Panc1 (cell line): ENCODE measurements at regions not wholly inside any gene's neighbourhood (a gene's known extent, or its start where the extent isn't known, plus 50 kb on each side); places are given as distances from the start of the nearest gene placed in this dataset.

ENCODE experiments used
- ATAC-seq: fragments of 200-7000 bp; cut with Tn5 transposase; 2 replicates; pipeline ENCODE4 v1.9.1; 2020; ENCODE audit warnings: mild to moderate bottlenecking, moderate library complexity
- BruUV-seq: library from RNA; stranded (reverse); fragments of 400-500 nt; replicated peaks from 2 replicates; lab custom pipeline; 2021; lab: Mats Ljungman, UMichigan
- CTCF ChIA-PET: fragments of 300-600 bp; sonication (Branson Sonifier 250); formaldehyde crosslinking; loops from one replicate; lab custom pipeline; 2022; ENCODE audit warnings: antibody characterized with exemption; lab: Charles Lee
- POLR2A ChIA-PET: fragments of 300-600 bp; sonication (Branson Sonifier 250); formaldehyde crosslinking; loops from one replicate; lab custom pipeline; 2022; ENCODE audit warnings: antibody characterized with exemption; lab: Charles Lee
- DNase-seq: peaks from one replicate; pipeline ENCODE4 v3.0.0-alpha.2; 2010; ENCODE audit warnings: low read depth, low spot score
- H3K27ac ChIP-seq: 2 replicates; pipeline ENCODE4 v1.5.1; 2011; ENCODE audit warnings: mild to moderate bottlenecking, low read length, inconsistent platforms
- H3K27me3 ChIP-seq: fragments of 200-500 bp; sonication (Bioruptor generic); 2 replicates; pipeline ENCODE4 v1.6.0; 2014; ENCODE audit warnings: low read length, inconsistent platforms; ENCODE audit not compliant: control insufficient read depth, insufficient read depth
- H3K36me3 ChIP-seq: fragments of 200-500 bp; sonication (Bioruptor generic); 2 replicates; pipeline ENCODE4 v1.5.1; 2014; ENCODE audit warnings: inconsistent platforms, mild to moderate bottlenecking, low read length, moderate library complexity; ENCODE audit not compliant: control insufficient read depth, insufficient read depth
- H3K4me1 ChIP-seq: 2 replicates; pipeline ENCODE4 v1.5.1; 2011; ENCODE audit warnings: inconsistent platforms, mild to moderate bottlenecking, low read length, moderate library complexity; ENCODE audit not compliant: control insufficient read depth, insufficient read depth
- H3K4me3 ChIP-seq, 2 experiments: 2 replicates each; pipeline ENCODE4 v1.5.1; 2011 to 2012; ENCODE audit warnings: low read depth in 2 of 2, low read length in 2 of 2, mild to moderate bottlenecking in 2 of 2, inconsistent platforms in 1 of 2, moderate library complexity in 1 of 2
- H3K9me3 ChIP-seq: fragments of 200-500 bp; sonication (Bioruptor generic); 2 replicates; pipeline ENCODE4 v1.5.1; 2014; ENCODE audit warnings: low read depth, mild to moderate bottlenecking, inconsistent platforms, low read length, moderate library complexity; ENCODE audit not compliant: control insufficient read depth, insufficient read depth
- POLR2AphosphoS5 ChIP-seq: IDR thresholded peaks from 2 replicates; pipeline ENCODE4 v1.6.1; 2012; ENCODE audit warnings: mild to moderate bottlenecking, low read depth, low read length, moderate library complexity
- SIN3A ChIP-seq: IDR thresholded peaks from 2 replicates; pipeline ENCODE4 v1.6.1; 2012; ENCODE audit warnings: low read depth, mild to moderate bottlenecking, low read length, moderate library complexity, borderline replicate concordance; ENCODE audit not compliant: insufficient read depth
- TCF7L2 ChIP-seq: IDR thresholded peaks from 2 replicates; pipeline ENCODE4 v1.6.1; 2011; ENCODE audit warnings: mild to moderate bottlenecking, low read depth, low read length, inconsistent platforms
- in situ Hi-C: cut with HindIII; loops from 2 replicates; pipeline ENCODE4 v1.10.0; 2016; ENCODE audit warnings: low sequenced_read_pairs, low pct_unique_long_range_greater_than_20kb
- intact Hi-C: fragments of 100-400 bp; cut with micrococcal nuclease; formaldehyde crosslinking; loops from one replicate; pipeline ENCODE4 v1.10.0; 2022; ENCODE audit not compliant: unreplicated experiment
- TF ChIP-seq, protein P1 (sequence below), 2 experiments: IDR thresholded peaks; 2 replicates each; pipeline ENCODE4 v1.6.1; 2011 to 2012; ENCODE audit warnings: low read depth in 2 of 2, control low read depth in 1 of 2, low read length in 1 of 2, mild to moderate bottlenecking in 1 of 2, moderate library complexity in 1 of 2; ENCODE audit not compliant: insufficient read depth in 1 of 2
- TF ChIP-seq, protein P2 (sequence below): fragments of 450-650 bp; IDR thresholded peaks from 2 replicates; pipeline ENCODE4 v1.5.1; 2017; ENCODE audit warnings: mild to moderate bottlenecking

DNA sequence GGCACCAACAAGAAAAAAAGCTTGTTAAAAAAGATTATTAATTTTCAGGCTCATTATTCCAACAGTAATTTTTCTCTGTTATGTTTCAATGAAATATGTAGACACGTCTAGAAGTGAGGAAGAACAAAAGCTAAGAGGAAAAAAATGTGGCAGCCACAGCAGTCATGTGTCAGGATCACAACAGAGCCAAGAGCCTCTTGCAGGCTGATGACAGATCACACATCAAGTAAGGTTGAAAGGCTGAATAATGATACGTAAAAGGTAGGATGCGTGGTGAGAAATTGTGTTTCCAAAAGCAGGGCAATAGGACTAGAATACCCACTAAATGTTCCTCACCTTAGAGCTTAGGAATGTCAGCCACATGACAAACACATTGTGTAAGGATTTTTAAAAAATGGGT is 124.8 kb downstream of the HTR1A start:
- Histone ChIP-seq H3K4me1 (no peaks in the 10 kb centered on the region), H3K27ac (no peak overlapping the region), H3K9me3 (0 out of 2 replicates have a peak, but pooled peaks cover 4% of the 10 kb centered on the region), H3K4me3 (no peak overlapping the region), H3K36me3 (no peaks in the 10 kb centered on the region), H3K27me3 (no peaks in the 10 kb centered on the region)
- intact Hi-C loops: no loop called here
- in situ Hi-C loops: no loop called here
- no peak for ATAC-seq
- DNase-seq: no peak
- ChIA-PET CTCF (no interaction called here), POLR2A (no interaction called here)
- BruUV-seq: no TSS peak
- no peak for TF ChIP-seq SIN3A
- TF ChIP-seq POLR2AphosphoS5: no peak
- TF ChIP-seq TCF7L2: no peak
- TF ChIP-seq, protein P1, sequence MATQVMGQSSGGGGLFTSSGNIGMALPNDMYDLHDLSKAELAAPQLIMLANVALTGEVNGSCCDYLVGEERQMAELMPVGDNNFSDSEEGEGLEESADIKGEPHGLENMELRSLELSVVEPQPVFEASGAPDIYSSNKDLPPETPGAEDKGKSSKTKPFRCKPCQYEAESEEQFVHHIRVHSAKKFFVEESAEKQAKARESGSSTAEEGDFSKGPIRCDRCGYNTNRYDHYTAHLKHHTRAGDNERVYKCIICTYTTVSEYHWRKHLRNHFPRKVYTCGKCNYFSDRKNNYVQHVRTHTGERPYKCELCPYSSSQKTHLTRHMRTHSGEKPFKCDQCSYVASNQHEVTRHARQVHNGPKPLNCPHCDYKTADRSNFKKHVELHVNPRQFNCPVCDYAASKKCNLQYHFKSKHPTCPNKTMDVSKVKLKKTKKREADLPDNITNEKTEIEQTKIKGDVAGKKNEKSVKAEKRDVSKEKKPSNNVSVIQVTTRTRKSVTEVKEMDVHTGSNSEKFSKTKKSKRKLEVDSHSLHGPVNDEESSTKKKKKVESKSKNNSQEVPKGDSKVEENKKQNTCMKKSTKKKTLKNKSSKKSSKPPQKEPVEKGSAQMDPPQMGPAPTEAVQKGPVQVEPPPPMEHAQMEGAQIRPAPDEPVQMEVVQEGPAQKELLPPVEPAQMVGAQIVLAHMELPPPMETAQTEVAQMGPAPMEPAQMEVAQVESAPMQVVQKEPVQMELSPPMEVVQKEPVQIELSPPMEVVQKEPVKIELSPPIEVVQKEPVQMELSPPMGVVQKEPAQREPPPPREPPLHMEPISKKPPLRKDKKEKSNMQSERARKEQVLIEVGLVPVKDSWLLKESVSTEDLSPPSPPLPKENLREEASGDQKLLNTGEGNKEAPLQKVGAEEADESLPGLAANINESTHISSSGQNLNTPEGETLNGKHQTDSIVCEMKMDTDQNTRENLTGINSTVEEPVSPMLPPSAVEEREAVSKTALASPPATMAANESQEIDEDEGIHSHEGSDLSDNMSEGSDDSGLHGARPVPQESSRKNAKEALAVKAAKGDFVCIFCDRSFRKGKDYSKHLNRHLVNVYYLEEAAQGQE (IDR thresholded peaks at IDR 0.05; ENCODE audit: insufficient read depth in 1 of 2, low read depth in 2 of 2, low read length in 1 of 2): no peak
- TF ChIP-seq, protein P2, sequence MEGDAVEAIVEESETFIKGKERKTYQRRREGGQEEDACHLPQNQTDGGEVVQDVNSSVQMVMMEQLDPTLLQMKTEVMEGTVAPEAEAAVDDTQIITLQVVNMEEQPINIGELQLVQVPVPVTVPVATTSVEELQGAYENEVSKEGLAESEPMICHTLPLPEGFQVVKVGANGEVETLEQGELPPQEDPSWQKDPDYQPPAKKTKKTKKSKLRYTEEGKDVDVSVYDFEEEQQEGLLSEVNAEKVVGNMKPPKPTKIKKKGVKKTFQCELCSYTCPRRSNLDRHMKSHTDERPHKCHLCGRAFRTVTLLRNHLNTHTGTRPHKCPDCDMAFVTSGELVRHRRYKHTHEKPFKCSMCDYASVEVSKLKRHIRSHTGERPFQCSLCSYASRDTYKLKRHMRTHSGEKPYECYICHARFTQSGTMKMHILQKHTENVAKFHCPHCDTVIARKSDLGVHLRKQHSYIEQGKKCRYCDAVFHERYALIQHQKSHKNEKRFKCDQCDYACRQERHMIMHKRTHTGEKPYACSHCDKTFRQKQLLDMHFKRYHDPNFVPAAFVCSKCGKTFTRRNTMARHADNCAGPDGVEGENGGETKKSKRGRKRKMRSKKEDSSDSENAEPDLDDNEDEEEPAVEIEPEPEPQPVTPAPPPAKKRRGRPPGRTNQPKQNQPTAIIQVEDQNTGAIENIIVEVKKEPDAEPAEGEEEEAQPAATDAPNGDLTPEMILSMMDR: no peak

DNA sequence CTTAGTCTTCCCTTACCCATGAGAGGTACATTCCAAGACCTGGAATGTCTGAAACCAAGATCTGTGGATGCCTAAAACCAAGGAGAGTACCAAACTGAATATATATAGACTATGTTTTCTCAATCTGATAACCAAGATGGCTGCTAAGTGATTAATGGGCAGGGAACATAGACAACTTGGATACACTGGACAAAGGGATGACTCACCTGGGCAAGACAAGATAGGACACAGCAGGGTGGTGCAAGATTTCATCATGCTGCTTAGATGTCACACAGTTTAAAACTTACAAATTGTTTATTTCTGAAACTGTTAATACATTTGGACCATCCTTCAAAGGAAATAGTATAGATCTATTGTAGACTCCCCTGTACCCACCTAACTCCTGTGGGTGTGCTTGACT is 130.9 kb downstream of the HTR1A start:
- H3K4me3 ChIP-seq: no peak overlapping the region
- DNase-seq (no peak), ATAC-seq (no peak)
- intact Hi-C loops (no loop called here), in situ Hi-C loops (no loop called here)
- no peaks in the 10 kb centered on the region for H3K4me1 ChIP-seq
- BruUV-seq: no TSS peak
- no peaks in the 10 kb centered on the region for H3K27me3 ChIP-seq
- TF ChIP-seq, protein P2: no peak
- no peak for TF ChIP-seq TCF7L2
- TF ChIP-seq, protein P1 (IDR thresholded peaks at IDR 0.05; ENCODE audit: insufficient read depth in 1 of 2, low read depth in 2 of 2, low read length in 1 of 2): no peak
- TF ChIP-seq SIN3A: no peak
- TF ChIP-seq POLR2AphosphoS5: no peak
- POLR2A ChIA-PET: no interaction called here
- CTCF ChIA-PET: no interaction called here
- no peak overlapping the region for H3K27ac ChIP-seq
- H3K9me3 ChIP-seq: no peaks in the 10 kb centered on the region
- no peaks in the 10 kb centered on the region for H3K36me3 ChIP-seq
